Stimulated activated naive CD8-positive, alpha-beta T cell treated with anti-CD3 and anti-CD28 coated beads, Interleukin-15, Interleukin-2, amounts not matched to agents 100 ng/mL and 50 ng/mL, for 24 hours (primary cell): ENCODE measurements at regions not wholly inside any gene's neighbourhood (a gene's known extent, or its start where the extent isn't known, plus 50 kb on each side); places are given as distances from the start of the nearest gene placed in this dataset.
A peak's percentile ranks its signal among the peaks of the same experiment; 100 is the strongest.

Source experiments
- H3K27ac Mint-ChIP-seq: one replicate; pipeline ENCODE4 v1.8.0; 2021; ENCODE audit warnings: mild to moderate bottlenecking, mixed read lengths
- H3K27me3 Mint-ChIP-seq: one replicate; pipeline ENCODE4 v1.8.0; 2021; ENCODE audit warnings: mixed read lengths
- H3K36me3 Mint-ChIP-seq: one replicate; pipeline ENCODE4 v1.8.0; 2021; ENCODE audit warnings: low read depth, mixed read lengths
- H3K4me1 Mint-ChIP-seq: one replicate; pipeline ENCODE4 v1.8.0; 2021; ENCODE audit warnings: low read depth, mixed read lengths
- H3K4me3 Mint-ChIP-seq: one replicate; pipeline ENCODE4 v1.8.0; 2021; ENCODE audit warnings: mild to moderate bottlenecking, mixed read lengths
- H3K9me3 Mint-ChIP-seq: one replicate; pipeline ENCODE4 v1.8.0; 2021; ENCODE audit warnings: mixed read lengths

- Mint-ChIP-seq H3K27me3 (peaks cover 3% of the 10 kb centered on the region), H3K36me3 (no peaks in the 10 kb centered on the region), H3K9me3 (peaks cover 4% of the 10 kb centered on the region), H3K4me3 (peak overlapping the region; percentile 25), H3K27ac (no peak overlapping the region), H3K4me1 (peaks cover 46% of the 10 kb centered on the region)
These were observed 223.1 kb upstream of the MYLIP start for GRCh38 chr6:15905488-15906419.

- Mint-ChIP-seq H3K4me3 (no peak overlapping the region), H3K27ac (no peak overlapping the region), H3K4me1 (peaks cover 51% of the 10 kb centered on the region), H3K9me3 (peaks cover 4% of the 10 kb centered on the region), H3K27me3 (peaks cover 3% of the 10 kb centered on the region), H3K36me3 (no peaks in the 10 kb centered on the region)
These were observed 224.1 kb upstream of the MYLIP start for GRCh38 chr6:15904651-15905376.

- peak overlapping the region; percentile 82 for H3K27ac Mint-ChIP-seq
- H3K4me1 Mint-ChIP-seq = peaks cover 50% of the 10 kb centered on the region
- H3K36me3 Mint-ChIP-seq = no peaks in the 10 kb centered on the region
- H3K9me3 Mint-ChIP-seq = peaks cover 4% of the 10 kb centered on the region
- no peaks in the 10 kb centered on the region for H3K27me3 Mint-ChIP-seq
- peak overlapping the region; percentile 43 for H3K4me3 Mint-ChIP-seq
These were observed 227.5 kb upstream of the MYLIP start for GRCh38 chr6:15901141-15902115.

- H3K27me3 Mint-ChIP-seq = no peaks in the 10 kb centered on the region
- H3K4me1 Mint-ChIP-seq = peaks cover 30% of the 10 kb centered on the region
- H3K9me3 Mint-ChIP-seq = peaks cover 4% of the 10 kb centered on the region
- H3K36me3 Mint-ChIP-seq = no peaks in the 10 kb centered on the region
- H3K27ac Mint-ChIP-seq = no peak overlapping the region
- H3K4me3 Mint-ChIP-seq = no peak overlapping the region
These were observed 230.2 kb upstream of the MYLIP start for GRCh38 chr6:15898693-15899092.

GRCh38 chr6:15897063-15897876 is 231.6 kb upstream of the MYLIP start:
- no peak overlapping the region for H3K4me3 Mint-ChIP-seq
- peaks cover 20% of the 10 kb centered on the region for H3K4me1 Mint-ChIP-seq
- no peaks in the 10 kb centered on the region for H3K36me3 Mint-ChIP-seq
- H3K27ac Mint-ChIP-seq = no peak overlapping the region
- H3K9me3 Mint-ChIP-seq = no peaks in the 10 kb centered on the region
- H3K27me3 Mint-ChIP-seq = no peaks in the 10 kb centered on the region

GRCh38 chr6:15894973-15895725 is 232.3 kb upstream of the DTNBP1 start:
- Mint-ChIP-seq H3K27ac (no peak overlapping the region), H3K27me3 (peaks cover 3% of the 10 kb centered on the region), H3K4me3 (no peak overlapping the region), H3K9me3 (no peaks in the 10 kb centered on the region), H3K4me1 (peaks cover 2% of the 10 kb centered on the region), H3K36me3 (no peaks in the 10 kb centered on the region)

GRCh38 chr6:15893556-15894253 is 230.9 kb upstream of the DTNBP1 start:
- peaks cover 3% of the 10 kb centered on the region for H3K27me3 Mint-ChIP-seq
- no peaks in the 10 kb centered on the region for H3K4me1 Mint-ChIP-seq
- no peaks in the 10 kb centered on the region for H3K36me3 Mint-ChIP-seq
- no peak overlapping the region for H3K27ac Mint-ChIP-seq
- H3K4me3 Mint-ChIP-seq = no peak overlapping the region
- H3K9me3 Mint-ChIP-seq = no peaks in the 10 kb centered on the region

GRCh38 chr6:15892369-15892768 is 229.5 kb upstream of the DTNBP1 start:
- H3K9me3 Mint-ChIP-seq = no peaks in the 10 kb centered on the region
- H3K4me3 Mint-ChIP-seq = no peak overlapping the region
- peaks cover 3% of the 10 kb centered on the region for H3K27me3 Mint-ChIP-seq

GRCh38 chr6:15888798-15889772 is 226.3 kb upstream of the DTNBP1 start:
- no peak overlapping the region for H3K4me3 Mint-ChIP-seq
- no peaks in the 10 kb centered on the region for H3K9me3 Mint-ChIP-seq
- H3K4me1 Mint-ChIP-seq = peaks cover 17% of the 10 kb centered on the region
- H3K27me3 Mint-ChIP-seq = peaks cover 3% of the 10 kb centered on the region
- no peak overlapping the region for H3K27ac Mint-ChIP-seq
- H3K36me3 Mint-ChIP-seq = no peaks in the 10 kb centered on the region

More at GRCh38 chr6:15892369-15892768, 229.5 kb upstream of the DTNBP1 start:
- peaks cover 12% of the 10 kb centered on the region for H3K4me1 Mint-ChIP-seq
- H3K36me3 Mint-ChIP-seq = no peaks in the 10 kb centered on the region
- no peak overlapping the region for H3K27ac Mint-ChIP-seq

- Mint-ChIP-seq H3K36me3 (no peaks in the 10 kb centered on the region), H3K27ac (no peak overlapping the region), H3K4me1 (peaks cover 17% of the 10 kb centered on the region), H3K9me3 (no peaks in the 10 kb centered on the region), H3K4me3 (no peak overlapping the region), H3K27me3 (peaks cover 3% of the 10 kb centered on the region)
These were observed 224.9 kb upstream of the DTNBP1 start for GRCh38 chr6:15887491-15888461.

GRCh38 chr6:15885624-15886023 is 222.8 kb upstream of the DTNBP1 start:
- no peaks in the 10 kb centered on the region for H3K9me3 Mint-ChIP-seq
- H3K27ac Mint-ChIP-seq = no peak overlapping the region
- no peak overlapping the region for H3K4me3 Mint-ChIP-seq
- peaks cover 23% of the 10 kb centered on the region for H3K4me1 Mint-ChIP-seq
- H3K36me3 Mint-ChIP-seq = no peaks in the 10 kb centered on the region
- peaks cover 7% of the 10 kb centered on the region for H3K27me3 Mint-ChIP-seq
